GM12873 (cell line): ENCODE measurements at regions not wholly inside any gene's neighbourhood (a gene's known extent, or its start where the extent isn't known, plus 50 kb on each side); places are given as distances from the start of the nearest gene placed in this dataset.

Source experiments
- CTCF ChIP-seq: IDR thresholded peaks from 2 replicates; pipeline ENCODE4 v1.5.1; 2012; ENCODE audit warnings: low read depth, mild to moderate bottlenecking, moderate library complexity, low read length, control low read depth; ENCODE audit not compliant: insufficient read depth; ENCODE audit errors: missing control alignments

GRCh38 chr6:84920021-84920420 is 155.6 kb upstream of the TBX18 start:
- no peak for TF ChIP-seq CTCF

- TF ChIP-seq CTCF, result no peak
Observed at GRCh38 chr6:84916704-84917103, 152.3 kb upstream of the TBX18 start.

GRCh38 chr6:84912472-84913322 is 148.3 kb upstream of the TBX18 start:
- TF ChIP-seq CTCF, result no peak

- TF ChIP-seq CTCF, result no peak
Observed at GRCh38 chr6:84910906-84911607, 146.7 kb upstream of the TBX18 start.

- no peak for TF ChIP-seq CTCF
Observed at GRCh38 chr6:84908304-84908904, 144.0 kb upstream of the TBX18 start.

GRCh38 chr6:84906514-84906913 is 142.1 kb upstream of the TBX18 start:
- no peak for TF ChIP-seq CTCF

- no peak for TF ChIP-seq CTCF
Observed at GRCh38 chr6:84905823-84906222, 141.4 kb upstream of the TBX18 start.
